ENCODE measurements at regions not wholly inside any gene's neighbourhood (a gene's known extent, or its start where the extent isn't known, plus 50 kb on each side); places are given as distances from the start of the nearest gene placed in this dataset.

GRCh38 chr17:10956821-10957220, 118.9 kb upstream of the PIRT start:
- TF ChIP-seq CTCF (IDR thresholded peaks at IDR 0.05 in 4 of 5, conservative IDR thresholded peaks at IDR 0.05 in 1 of 5) (no peak), POLR2A (IDR thresholded peaks at IDR 0.05) (no peak)

Measured in gastrocnemius medialis (tissue), 4 donors.